ENCODE measurements at regions not wholly inside any gene's neighbourhood (a gene's known extent, or its start where the extent isn't known, plus 50 kb on each side); places are given as distances from the start of the nearest gene placed in this dataset.

- DNase-seq (ENCODE audit: low spot score): no peak
These were observed 56.0 kb upstream of the OR5AK2 start for GRCh38 chr11:56932572-56933220.

GRCh38 chr11:56923116-56923515 lies 65.6 kb upstream of the OR5AK2 start:
- DNase-seq (ENCODE audit: low spot score): no peak

- DNase-seq (ENCODE audit: low spot score): no peak
These were observed 66.3 kb upstream of the OR5AK2 start for GRCh38 chr11:56922421-56922820.

GRCh38 chr11:56917708-56918400 lies 70.9 kb upstream of the OR5AK2 start:
- DNase-seq (ENCODE audit: low spot score): no peak

GRCh38 chr11:56916587-56916986 lies 72.1 kb upstream of the OR5AK2 start:
- DNase-seq (ENCODE audit: low spot score): no peak

GRCh38 chr11:56916162-56916561 lies 72.6 kb upstream of the OR5AK2 start:
- DNase-seq (ENCODE audit: low spot score): no peak

- no peak for DNase-seq (ENCODE audit: low spot score)
These were observed 77.4 kb upstream of the OR5AK2 start for GRCh38 chr11:56911312-56911711.

GRCh38 chr11:56910785-56911184 lies 77.9 kb upstream of the OR5AK2 start:
- no peak for DNase-seq (ENCODE audit: low spot score)

GRCh38 chr11:56910046-56910773 lies 78.5 kb upstream of the OR5AK2 start:
- no peak for DNase-seq (ENCODE audit: low spot score)

GRCh38 chr11:56909563-56909962 lies 79.2 kb upstream of the OR5AK2 start:
- DNase-seq (ENCODE audit: low spot score): no peak

GRCh38 chr11:56909080-56909479 lies 79.6 kb upstream of the OR5AK2 start:
- DNase-seq (ENCODE audit: low spot score): no peak

GRCh38 chr11:56906683-56907148 lies 82.0 kb upstream of the OR5AK2 start:
- no peak for DNase-seq (ENCODE audit: low spot score)

- DNase-seq (ENCODE audit: low spot score): no peak
These were observed 82.8 kb upstream of the OR5AK2 start for GRCh38 chr11:56905936-56906335.

- DNase-seq (ENCODE audit: low spot score): no peak
These were observed 83.3 kb upstream of the OR5AK2 start for GRCh38 chr11:56905442-56905841.

GRCh38 chr11:56898856-56899255 lies 89.9 kb upstream of the OR5AK2 start:
- no peak for DNase-seq (ENCODE audit: low spot score)

GRCh38 chr11:56890584-56891305 lies 98.0 kb upstream of the OR5AK2 start:
- DNase-seq (ENCODE audit: low spot score): no peak

GRCh38 chr11:56889986-56890385 lies 98.7 kb upstream of the OR5AK2 start:
- DNase-seq (ENCODE audit: low spot score): no peak

GRCh38 chr11:56887940-56888339 lies 100.8 kb upstream of the OR5AK2 start:
- no peak for DNase-seq (ENCODE audit: low spot score)

GRCh38 chr11:56886455-56886854 lies 102.3 kb upstream of the OR5AK2 start:
- no peak for DNase-seq (ENCODE audit: low spot score)

- no peak for DNase-seq (ENCODE audit: low spot score)
These were observed 102.9 kb upstream of the OR5AK2 start for GRCh38 chr11:56885854-56886253.

- DNase-seq (ENCODE audit: low spot score): no peak
These were observed 103.5 kb upstream of the OR5AK2 start for GRCh38 chr11:56885177-56885576.

GRCh38 chr11:56883371-56883987 lies 105.2 kb upstream of the OR5AK2 start:
- DNase-seq (ENCODE audit: low spot score): no peak
